ENCODE measurements at regions not wholly inside any gene's neighbourhood (a gene's known extent, or its start where the extent isn't known, plus 50 kb on each side); places are given as distances from the start of the nearest gene placed in this dataset.

DNA sequence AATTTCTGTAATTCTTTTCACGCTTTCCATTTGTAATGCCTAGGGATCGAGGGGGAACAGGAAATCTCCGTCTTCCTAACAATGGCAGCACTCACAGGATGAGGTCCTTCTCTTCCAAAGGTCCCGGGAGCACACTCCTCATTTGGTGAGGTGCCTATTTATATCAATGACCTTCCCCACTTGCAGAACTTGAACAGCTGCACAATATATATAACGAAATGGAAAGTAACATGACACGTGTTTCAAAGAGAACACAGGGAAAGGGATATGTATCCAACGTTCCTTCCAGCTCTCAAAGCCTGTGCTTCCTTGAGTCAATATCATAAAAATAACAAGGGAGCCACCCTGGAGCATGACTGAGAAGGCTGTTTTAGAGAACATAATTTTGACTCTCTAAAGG is 78.6 kb upstream of the RBM24 start:
- TF ChIP-seq, protein P1, sequence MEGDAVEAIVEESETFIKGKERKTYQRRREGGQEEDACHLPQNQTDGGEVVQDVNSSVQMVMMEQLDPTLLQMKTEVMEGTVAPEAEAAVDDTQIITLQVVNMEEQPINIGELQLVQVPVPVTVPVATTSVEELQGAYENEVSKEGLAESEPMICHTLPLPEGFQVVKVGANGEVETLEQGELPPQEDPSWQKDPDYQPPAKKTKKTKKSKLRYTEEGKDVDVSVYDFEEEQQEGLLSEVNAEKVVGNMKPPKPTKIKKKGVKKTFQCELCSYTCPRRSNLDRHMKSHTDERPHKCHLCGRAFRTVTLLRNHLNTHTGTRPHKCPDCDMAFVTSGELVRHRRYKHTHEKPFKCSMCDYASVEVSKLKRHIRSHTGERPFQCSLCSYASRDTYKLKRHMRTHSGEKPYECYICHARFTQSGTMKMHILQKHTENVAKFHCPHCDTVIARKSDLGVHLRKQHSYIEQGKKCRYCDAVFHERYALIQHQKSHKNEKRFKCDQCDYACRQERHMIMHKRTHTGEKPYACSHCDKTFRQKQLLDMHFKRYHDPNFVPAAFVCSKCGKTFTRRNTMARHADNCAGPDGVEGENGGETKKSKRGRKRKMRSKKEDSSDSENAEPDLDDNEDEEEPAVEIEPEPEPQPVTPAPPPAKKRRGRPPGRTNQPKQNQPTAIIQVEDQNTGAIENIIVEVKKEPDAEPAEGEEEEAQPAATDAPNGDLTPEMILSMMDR (IDR thresholded peaks at IDR 0.05): no peak
- H3K27ac Mint-ChIP-seq (ENCODE audit: unreplicated experiment): peak overlapping the region; percentile 73
- DNase-seq (ENCODE audit: extremely low spot score, unreplicated experiment): no peak
- peak overlapping the region; percentile 51 for H3K4me3 Mint-ChIP-seq (ENCODE audit: unreplicated experiment)
- no peaks in the 10 kb centered on the region for H3K27me3 Mint-ChIP-seq (ENCODE audit: unreplicated experiment)
- H3K36me3 Mint-ChIP-seq (ENCODE audit: unreplicated experiment): no peaks in the 10 kb centered on the region
- H3K4me1 Mint-ChIP-seq (ENCODE audit: unreplicated experiment): peaks cover 14% of the 10 kb centered on the region
- H3K9me3 Mint-ChIP-seq (ENCODE audit: unreplicated experiment): peaks cover 8% of the 10 kb centered on the region

DNA sequence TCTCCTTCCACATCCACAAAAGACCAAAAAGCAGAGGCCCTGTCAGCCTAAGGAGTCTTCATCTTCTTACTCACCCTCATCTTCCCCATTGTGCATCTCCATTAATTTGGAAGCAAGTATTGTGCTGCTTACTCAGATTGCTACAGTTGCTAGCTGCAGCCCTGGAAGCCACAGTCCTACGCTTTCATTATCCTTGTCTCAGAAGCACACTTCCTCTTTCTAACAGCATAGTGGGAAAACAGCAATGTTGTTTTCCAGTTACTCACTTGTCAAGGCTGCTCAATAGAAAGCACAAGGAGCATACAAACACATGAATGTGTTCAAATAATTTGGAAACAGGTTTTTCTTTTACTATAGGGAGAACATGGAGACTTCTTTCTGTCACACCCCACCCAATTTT is 76.6 kb upstream of the RBM24 start:
- Mint-ChIP-seq H3K9me3 (ENCODE audit: unreplicated experiment) (peaks cover 9% of the 10 kb centered on the region), H3K27ac (ENCODE audit: unreplicated experiment) (no peak overlapping the region), H3K4me1 (ENCODE audit: unreplicated experiment) (peaks cover 14% of the 10 kb centered on the region), H3K4me3 (ENCODE audit: unreplicated experiment) (no peak overlapping the region), H3K36me3 (ENCODE audit: unreplicated experiment) (no peaks in the 10 kb centered on the region), H3K27me3 (ENCODE audit: unreplicated experiment) (no peaks in the 10 kb centered on the region)
- TF ChIP-seq, protein P1 (IDR thresholded peaks at IDR 0.05): no peak
- DNase-seq (ENCODE audit: extremely low spot score, unreplicated experiment): no peak

DNA sequence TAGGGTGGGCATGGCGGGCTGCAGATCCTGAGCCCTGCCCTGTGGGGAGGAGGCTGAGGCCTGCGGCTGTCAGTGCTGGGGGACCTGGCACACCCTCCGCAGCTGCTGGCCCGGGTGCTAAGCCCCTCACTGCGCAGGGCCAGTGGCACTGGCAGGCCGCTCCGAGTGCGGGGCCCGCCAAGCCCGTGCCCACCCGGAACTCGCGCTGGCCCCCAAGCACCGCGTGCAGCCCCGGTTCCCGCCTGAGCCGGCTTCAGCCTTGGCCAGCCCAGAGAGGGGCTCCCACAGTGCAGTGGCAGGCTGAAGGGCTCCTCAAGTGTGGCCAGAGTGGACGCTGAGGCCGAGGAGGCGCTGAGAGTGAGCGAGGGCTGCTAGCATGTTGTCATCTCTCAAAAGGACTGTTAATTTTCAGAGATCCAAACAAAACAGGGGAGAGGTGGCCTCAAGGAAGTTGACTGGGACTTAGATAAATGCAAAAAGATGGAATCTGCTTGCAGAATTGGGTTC is 74.5 kb upstream of the RBM24 start:
- no peaks in the 10 kb centered on the region for H3K36me3 Mint-ChIP-seq (ENCODE audit: unreplicated experiment)
- DNase-seq (ENCODE audit: extremely low spot score, unreplicated experiment): no peak
- no peak overlapping the region for H3K4me3 Mint-ChIP-seq (ENCODE audit: unreplicated experiment)
- H3K9me3 Mint-ChIP-seq (ENCODE audit: unreplicated experiment): peaks cover 14% of the 10 kb centered on the region
- TF ChIP-seq, protein P1 (IDR thresholded peaks at IDR 0.05): no peak
- no peak overlapping the region for H3K27ac Mint-ChIP-seq (ENCODE audit: unreplicated experiment)
- H3K4me1 Mint-ChIP-seq (ENCODE audit: unreplicated experiment): peaks cover 16% of the 10 kb centered on the region
- no peaks in the 10 kb centered on the region for H3K27me3 Mint-ChIP-seq (ENCODE audit: unreplicated experiment)

DNA sequence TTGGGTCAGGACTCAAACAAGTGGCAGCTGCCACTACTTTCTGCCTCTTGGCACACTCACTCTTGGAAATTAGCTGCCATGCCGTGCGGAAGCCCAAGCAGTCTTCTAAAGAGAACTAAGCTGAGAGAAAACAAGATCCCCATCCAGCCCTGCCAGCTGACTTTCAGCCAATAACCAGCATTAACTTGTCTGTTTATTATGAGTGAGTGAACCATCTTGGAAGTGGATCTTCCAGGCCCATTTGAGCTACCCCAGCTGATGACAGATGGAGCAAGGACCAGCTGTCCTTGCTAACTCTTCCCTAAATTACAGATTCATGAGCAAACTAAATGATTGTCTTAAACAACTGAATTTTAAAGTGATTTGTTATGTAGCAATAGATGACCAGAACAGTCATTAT is 73.9 kb upstream of the RBM24 start:
- H3K27me3 Mint-ChIP-seq (ENCODE audit: unreplicated experiment): no peaks in the 10 kb centered on the region
- TF ChIP-seq, protein P1 (IDR thresholded peaks at IDR 0.05): no peak
- H3K4me1 Mint-ChIP-seq (ENCODE audit: unreplicated experiment): peaks cover 11% of the 10 kb centered on the region
- DNase-seq (ENCODE audit: extremely low spot score, unreplicated experiment): no peak
- no peak overlapping the region for H3K4me3 Mint-ChIP-seq (ENCODE audit: unreplicated experiment)
- H3K9me3 Mint-ChIP-seq (ENCODE audit: unreplicated experiment): peaks cover 14% of the 10 kb centered on the region
- no peaks in the 10 kb centered on the region for H3K36me3 Mint-ChIP-seq (ENCODE audit: unreplicated experiment)
- H3K27ac Mint-ChIP-seq (ENCODE audit: unreplicated experiment): no peak overlapping the region

DNA sequence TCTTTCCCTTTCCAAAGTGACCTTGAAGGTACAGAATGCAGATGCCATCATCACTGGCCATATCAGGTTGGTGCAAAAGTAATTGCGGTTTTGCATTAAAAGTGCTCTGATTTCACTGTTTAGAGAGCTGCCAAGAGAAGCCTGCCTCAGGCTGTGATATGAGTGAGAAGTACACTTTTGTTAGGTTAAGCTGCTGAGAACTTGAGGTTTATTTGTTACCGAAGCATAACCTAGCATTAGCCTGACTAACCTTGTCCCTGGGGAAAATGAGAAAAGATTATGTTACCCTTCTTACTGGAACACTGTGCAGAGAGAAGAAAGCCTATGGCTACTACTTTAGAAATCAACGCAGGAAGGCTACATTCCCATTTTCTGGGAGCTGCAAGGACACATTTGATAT is 70.5 kb upstream of the RBM24 start:
- no peaks in the 10 kb centered on the region for H3K36me3 Mint-ChIP-seq (ENCODE audit: unreplicated experiment)
- no peak for DNase-seq (ENCODE audit: extremely low spot score, unreplicated experiment)
- peaks cover 14% of the 10 kb centered on the region for H3K9me3 Mint-ChIP-seq (ENCODE audit: unreplicated experiment)

More for the DNA sequence above, 70.5 kb upstream of the RBM24 start:
- Mint-ChIP-seq H3K4me3 (ENCODE audit: unreplicated experiment) (no peak overlapping the region), H3K4me1 (ENCODE audit: unreplicated experiment) (peaks cover 10% of the 10 kb centered on the region), H3K27ac (ENCODE audit: unreplicated experiment) (no peak overlapping the region), H3K27me3 (ENCODE audit: unreplicated experiment) (no peaks in the 10 kb centered on the region)
- TF ChIP-seq, protein P1 (IDR thresholded peaks at IDR 0.05): no peak
